Gastroesophageal sphincter (tissue), 3 donors: ENCODE measurements at regions not wholly inside any gene's neighbourhood (a gene's known extent, or its start where the extent isn't known, plus 50 kb on each side); places are given as distances from the start of the nearest gene placed in this dataset.

ENCODE experiments used
- POLR2A ChIP-seq, 2 donors: fragments of 450-650 bp; IDR thresholded peaks; one replicate each; pipeline ENCODE4 v1.6.1; 2017; ENCODE audit warnings: antibody characterized with exemption in 2 of 2, mild to moderate bottlenecking in 2 of 2, moderate library complexity in 1 of 2
- TF ChIP-seq, protein P1 (sequence below), 4 experiments: fragments of 200-600 bp in 2 of 4; fragments of 450-650 bp in 2 of 4; sonication (generic) in 1 of 4; IDR thresholded peaks; one replicate each; pipeline ENCODE4 v1.5.1; 2017 to 2019; ENCODE audit warnings: antibody characterized with exemption in 4 of 4, mild to moderate bottlenecking in 2 of 4, moderate library complexity in 2 of 4

DNA sequence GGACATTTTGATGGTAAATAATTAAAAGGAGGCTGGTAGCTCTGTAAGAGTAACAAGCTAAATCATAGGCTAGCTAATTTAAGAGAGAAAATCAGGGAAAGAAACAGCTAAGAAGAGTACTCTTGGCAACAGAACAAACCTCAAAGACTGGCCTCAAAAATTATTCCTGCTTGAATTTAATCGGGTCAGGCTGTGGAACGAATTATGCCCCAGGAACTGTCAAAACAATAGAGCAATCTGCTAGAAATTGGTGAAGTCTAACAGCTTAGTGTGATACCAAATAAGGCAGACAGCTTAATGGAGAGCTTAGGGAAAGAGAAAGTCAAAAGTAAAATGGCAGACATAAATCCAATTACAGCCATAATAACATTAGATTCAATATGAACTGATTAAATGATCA, 215.7 kb downstream of the MREG start:
- TF ChIP-seq, protein P1, sequence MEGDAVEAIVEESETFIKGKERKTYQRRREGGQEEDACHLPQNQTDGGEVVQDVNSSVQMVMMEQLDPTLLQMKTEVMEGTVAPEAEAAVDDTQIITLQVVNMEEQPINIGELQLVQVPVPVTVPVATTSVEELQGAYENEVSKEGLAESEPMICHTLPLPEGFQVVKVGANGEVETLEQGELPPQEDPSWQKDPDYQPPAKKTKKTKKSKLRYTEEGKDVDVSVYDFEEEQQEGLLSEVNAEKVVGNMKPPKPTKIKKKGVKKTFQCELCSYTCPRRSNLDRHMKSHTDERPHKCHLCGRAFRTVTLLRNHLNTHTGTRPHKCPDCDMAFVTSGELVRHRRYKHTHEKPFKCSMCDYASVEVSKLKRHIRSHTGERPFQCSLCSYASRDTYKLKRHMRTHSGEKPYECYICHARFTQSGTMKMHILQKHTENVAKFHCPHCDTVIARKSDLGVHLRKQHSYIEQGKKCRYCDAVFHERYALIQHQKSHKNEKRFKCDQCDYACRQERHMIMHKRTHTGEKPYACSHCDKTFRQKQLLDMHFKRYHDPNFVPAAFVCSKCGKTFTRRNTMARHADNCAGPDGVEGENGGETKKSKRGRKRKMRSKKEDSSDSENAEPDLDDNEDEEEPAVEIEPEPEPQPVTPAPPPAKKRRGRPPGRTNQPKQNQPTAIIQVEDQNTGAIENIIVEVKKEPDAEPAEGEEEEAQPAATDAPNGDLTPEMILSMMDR (IDR thresholded peaks at IDR 0.05), result no peak
- TF ChIP-seq POLR2A (IDR thresholded peaks at IDR 0.05), result no peak
